HG03108 (cell line): ENCODE measurements at regions not wholly inside any gene's neighbourhood (a gene's known extent, or its start where the extent isn't known, plus 50 kb on each side); places are given as distances from the start of the nearest gene placed in this dataset.

Experiments used
- ATAC-seq: cut with Tn5 transposase; IDR thresholded peaks from one replicate; pipeline ENCODE4 v1.9.1; 2021; ENCODE audit warnings: moderate library complexity; ENCODE audit not compliant: unreplicated experiment

- ATAC-seq: no peak
Observed at GRCh38 chr5:81914696-81915095, 57.1 kb upstream of the ATG10 start.

- ATAC-seq: no peak
Observed at GRCh38 chr5:81912933-81913332, 58.9 kb upstream of the ATG10 start.

DNA sequence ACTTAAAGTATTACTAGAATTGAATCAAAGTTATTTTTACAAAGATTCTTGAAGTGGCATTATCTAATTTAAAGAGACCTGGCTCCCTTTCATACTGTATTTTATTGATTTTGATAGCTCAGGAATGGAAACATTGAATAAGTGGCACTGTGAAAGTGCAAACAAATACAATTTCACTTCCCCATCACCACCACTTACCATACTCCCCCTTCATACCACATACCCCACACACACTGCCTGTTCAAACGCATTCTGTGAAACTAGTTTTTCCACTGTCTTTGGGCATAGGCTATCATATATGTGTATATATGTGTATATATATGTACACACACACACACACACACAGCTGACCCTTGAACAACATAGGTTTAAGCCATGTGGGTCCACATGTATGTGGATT lies 62.1 kb upstream of the ATG10 start:
- ATAC-seq: no peak

- ATAC-seq: no peak
Observed at GRCh38 chr5:81908771-81909170, 63.1 kb upstream of the ATG10 start.

- ATAC-seq: no peak
Observed at GRCh38 chr5:81908044-81908443, 63.8 kb upstream of the ATG10 start.

DNA sequence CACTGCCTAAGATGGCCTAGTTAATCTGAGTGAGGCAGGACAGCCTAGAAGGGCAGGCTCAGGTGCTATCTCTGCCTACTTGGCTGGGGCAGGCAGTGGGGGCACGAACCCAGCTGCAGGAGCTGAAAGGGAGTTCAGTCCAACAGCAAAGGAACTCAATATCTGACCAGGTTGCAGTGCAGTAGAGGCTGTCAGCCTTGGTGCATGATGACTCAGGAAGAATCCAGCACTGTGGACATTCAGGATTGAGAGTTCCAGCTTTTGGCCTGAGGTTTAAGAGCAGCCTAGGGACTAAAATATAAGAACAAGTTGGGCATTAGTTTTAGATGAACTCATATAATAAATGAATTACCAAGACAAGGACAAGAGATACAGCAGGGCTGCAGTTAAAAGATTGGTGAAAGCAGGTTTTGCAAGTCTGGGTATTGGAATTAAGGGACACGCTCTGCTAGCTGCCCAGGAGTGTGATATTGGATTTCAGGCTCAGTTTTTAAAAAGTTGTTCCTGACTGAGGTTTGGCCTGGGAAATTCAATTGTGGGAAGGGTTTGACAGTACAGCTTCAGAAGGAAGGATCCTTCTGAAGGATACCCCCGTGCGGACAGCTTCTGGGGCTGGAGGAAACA lies 64.7 kb upstream of the ATG10 start:
- ATAC-seq: no peak

DNA sequence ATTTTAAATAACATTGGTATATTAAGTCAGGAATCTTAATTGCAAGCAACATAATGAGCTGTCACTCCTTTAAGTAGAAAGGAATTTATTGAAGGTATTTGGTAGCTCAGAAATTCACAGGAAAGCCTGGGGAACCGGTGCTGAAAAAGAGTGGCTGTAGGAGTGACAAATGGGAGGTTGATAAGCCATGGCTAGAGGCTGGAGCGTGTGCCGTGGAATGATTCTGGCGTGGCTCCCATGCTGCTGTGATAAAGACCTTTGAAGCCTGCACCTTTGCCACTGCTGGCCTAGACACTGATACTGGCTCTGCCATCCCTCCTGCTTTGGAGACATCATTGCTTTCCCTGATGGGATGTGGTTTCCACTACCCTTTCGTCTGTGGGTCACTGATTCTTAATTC lies 65.7 kb upstream of the ATG10 start:
- ATAC-seq: no peak

DNA sequence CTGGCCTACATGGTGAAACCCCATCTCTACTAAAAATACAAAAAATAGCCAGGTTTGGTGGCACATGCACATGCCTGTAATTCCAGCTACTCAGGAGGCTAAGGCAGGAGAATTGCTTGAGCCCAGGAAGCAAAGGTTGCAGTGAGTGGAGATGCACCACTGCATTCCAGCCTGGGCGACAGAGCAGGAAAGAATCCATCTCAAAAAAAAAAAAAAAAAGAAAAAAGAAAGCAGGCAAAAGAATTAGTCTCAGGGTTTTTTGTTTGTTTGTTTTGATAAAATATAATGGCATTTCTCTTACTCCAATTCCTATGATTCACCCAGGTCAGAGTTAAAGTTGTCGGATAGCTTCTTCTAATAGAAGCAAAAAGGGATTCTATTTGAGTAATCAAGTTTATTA lies 67.0 kb upstream of the ATG10 start:
- no peak for ATAC-seq

GRCh38 chr5:81904166-81904565 lies 67.7 kb upstream of the ATG10 start:
- ATAC-seq: no peak

- no peak for ATAC-seq
Observed at GRCh38 chr5:81901586-81901985, 70.2 kb upstream of the ATG10 start.

GRCh38 chr5:81899123-81899522 lies 72.7 kb upstream of the ATG10 start:
- no peak for ATAC-seq

DNA sequence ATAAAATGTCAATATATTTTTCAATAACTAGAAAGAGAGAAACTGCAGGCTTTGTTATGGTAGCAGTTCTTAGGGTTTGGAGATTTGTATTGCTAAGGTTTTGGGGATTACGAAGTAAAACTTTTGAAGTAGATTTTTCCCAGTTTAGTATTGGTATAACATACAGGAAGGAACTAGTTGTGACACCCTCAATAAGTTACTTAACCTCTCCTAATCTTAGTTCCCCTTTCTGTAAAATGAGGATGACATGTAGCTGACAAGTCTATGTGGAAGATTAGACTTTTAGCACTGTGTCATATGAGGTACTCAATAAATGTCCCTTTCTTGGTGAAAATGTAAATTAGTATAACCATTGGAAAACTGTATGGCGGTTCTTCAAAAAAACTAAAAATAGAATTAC lies 73.4 kb upstream of the ATG10 start:
- ATAC-seq: no peak

- no peak for ATAC-seq
Observed at GRCh38 chr5:81896764-81897163, 75.1 kb upstream of the ATG10 start.

DNA sequence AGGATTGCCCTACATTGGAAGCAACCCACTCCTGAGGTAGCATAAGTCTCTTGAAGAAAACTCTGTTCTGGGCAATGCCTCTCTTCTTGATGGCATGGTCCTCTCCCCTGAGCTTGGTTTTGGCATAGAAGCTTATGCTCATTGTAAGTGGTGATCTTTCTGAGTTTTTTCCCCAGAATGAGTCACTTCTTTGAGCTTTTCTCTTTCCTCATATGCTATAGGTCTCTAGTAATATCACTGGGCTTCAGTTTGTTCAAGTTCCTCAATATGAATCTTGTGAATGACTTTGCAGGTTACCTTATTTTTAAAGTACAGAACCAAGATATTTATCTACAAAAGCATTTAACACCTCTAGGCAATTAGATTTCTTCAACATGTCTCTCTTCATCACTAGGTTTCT lies 76.5 kb upstream of the ATG10 start:
- ATAC-seq: no peak

DNA sequence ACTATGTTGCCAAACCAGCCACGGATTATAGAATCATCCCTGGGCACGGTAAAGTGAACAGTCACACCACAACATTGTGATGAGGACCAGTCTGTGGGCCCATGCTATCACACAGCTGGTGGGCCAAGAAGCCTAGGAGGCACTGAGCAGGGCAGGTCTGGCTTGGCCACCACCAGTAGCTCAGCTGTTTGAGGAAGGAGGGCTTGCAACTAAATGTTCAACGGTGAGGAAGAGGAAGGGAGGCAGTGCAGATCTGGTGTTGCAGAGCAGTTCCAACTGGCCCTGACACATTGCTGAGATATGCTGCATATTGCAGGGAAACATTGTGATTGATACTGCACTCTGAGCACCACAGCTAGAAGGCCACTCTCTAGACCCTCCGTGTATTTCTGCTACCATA lies 77.9 kb upstream of the ATG10 start:
- no peak for ATAC-seq

DNA sequence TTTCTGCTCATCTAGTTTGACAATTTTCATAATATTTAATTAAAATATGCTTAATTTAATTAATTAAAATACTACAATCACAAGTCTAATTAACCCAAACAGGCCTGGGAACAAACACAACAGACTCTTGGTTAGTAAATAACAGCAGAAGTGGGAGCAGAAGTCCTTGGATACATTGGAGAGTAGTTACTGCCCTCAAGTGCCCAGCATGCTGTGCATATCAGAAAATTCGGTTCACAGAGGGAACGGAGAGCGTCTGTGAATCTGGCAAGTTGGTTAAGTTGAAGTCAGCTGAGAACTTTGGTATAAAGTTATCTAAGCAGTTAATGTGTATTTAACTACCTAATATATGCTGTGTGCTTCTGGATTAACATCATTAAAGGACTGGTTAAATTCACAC lies 87.0 kb upstream of the ATG10 start:
- no peak for ATAC-seq

DNA sequence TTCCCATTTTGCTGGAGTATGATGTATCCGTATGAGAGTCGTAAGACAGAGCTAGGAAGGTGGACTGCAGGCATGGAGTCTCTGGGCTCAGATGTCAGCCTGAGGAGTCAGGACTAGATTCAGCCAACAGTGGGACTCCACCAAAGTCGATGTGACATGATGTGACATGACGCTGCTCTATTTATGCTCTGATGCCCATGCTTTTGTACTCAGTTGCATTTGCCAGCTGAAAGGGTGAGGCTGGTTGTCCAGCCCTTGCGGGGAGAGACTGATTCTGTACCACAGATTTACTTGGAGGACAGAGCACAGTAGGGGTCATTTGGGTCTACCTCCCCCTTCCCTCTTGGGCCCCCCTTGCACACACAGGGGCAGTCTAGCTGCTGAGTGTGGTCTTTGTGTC lies 88.5 kb upstream of the ATG10 start:
- no peak for ATAC-seq

GRCh38 chr5:81881595-81881994 lies 90.2 kb upstream of the ATG10 start:
- no peak for ATAC-seq

DNA sequence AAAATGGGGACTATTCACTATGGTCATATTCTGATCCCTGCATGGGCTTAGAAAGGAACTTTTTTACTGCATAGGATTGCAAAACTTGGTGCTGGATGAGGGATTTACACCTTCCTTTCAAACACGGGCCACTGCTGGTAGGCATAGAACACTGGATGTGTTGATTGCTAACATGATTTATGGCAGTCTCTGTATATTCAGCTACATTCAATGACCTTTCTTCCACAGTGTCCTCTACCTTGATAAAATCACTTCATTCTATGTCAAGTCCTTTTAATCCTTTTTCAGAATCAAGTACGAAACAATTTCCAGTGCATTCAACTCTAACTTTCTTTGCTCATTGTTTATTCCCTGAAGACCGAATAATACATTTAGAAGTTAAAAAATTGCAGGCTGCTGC lies 91.9 kb upstream of the ATG10 start:
- ATAC-seq: no peak

DNA sequence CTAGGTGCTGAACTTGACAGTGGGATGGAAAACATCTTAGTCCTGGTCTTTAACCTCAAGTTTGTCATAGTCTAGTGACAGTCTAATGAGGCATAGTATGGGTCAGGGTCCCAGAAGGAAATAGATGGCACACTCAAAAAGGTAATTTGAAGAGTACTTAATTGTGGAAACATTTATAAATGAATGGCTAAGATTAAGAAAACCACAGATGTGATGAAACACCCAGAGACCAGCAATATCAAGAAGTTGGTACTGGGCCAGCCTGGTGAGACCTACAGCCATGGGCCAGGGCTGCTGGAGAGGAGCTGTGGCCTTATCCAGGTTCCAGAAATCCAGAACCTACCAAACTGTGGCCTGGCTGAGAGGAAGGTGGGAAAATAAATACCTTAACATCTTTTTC lies 93.5 kb upstream of the ATG10 start:
- ATAC-seq: no peak

DNA sequence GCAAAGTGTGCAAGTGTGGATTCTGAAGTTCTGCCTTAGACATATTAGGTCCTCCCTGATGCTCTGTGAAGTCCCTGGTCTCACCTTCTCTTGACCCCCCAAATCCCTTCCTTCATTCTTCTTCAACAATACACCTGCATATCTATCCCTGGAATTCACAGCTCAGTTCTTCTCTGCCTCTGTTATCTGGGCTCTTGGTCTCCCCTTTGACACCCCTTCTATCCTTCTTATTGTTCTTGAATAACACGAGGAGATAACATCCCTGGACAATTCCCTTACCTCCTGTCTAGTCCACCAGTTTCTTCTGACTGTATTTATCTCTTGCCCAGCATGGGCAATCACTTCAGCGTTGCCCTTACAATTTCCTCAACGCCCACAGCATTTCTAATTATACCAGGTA lies 104.8 kb upstream of the ATG10 start:
- ATAC-seq: no peak

DNA sequence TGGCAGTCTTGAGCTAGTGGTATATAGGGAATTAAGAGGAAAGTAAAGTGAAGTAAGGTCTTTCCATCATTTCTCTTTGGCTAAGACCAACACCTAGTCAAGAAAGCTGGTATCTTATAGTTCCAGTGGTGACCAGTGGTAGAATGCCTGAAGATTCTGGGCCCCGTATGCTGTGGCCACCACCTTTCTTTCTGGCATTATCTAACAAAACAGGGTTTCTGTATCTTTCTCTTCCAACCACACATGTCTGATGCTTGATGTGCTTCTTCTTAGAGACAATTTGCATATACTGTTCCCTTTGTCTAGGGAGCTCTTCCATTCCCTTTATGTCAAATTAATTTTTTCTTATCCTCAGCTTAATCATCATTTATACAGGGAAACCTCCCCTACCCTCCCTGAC lies 109.9 kb upstream of the SSBP2 start:
- no peak for ATAC-seq

GRCh38 chr5:81859624-81860023 lies 108.7 kb upstream of the SSBP2 start:
- no peak for ATAC-seq
